Body of pancreas (tissue), 4 donors: ENCODE measurements at regions not wholly inside any gene's neighbourhood (a gene's known extent, or its start where the extent isn't known, plus 50 kb on each side); places are given as distances from the start of the nearest gene placed in this dataset.
"Not testable (repeated sequence)": the region's sequence is repeated elsewhere in the genome, so short reads cannot be mapped to it uniquely, and the experiment has no call there.

ENCODE experiments used
- CTCF ChIP-seq, 7 experiments: fragments of 450-650 bp in 4 of 7; fragments of 200-600 bp in 3 of 7; sonication (generic) in 3 of 7; IDR thresholded peaks; one replicate each; pipeline ENCODE4 v1.5.1; 2016 to 2019; ENCODE audit warnings: antibody characterized with exemption in 7 of 7
- POLR2A ChIP-seq, 3 donors: fragments of 450-650 bp; IDR thresholded peaks; one replicate each; pipeline ENCODE4 v1.6.1; 2016; ENCODE audit warnings: antibody characterized with exemption in 3 of 3, mild to moderate bottlenecking in 2 of 3

- not testable (repeated sequence) for TF ChIP-seq CTCF, POLR2A (IDR thresholded peaks at IDR 0.05)
Measured at GRCh38 chr3:194888062-194888461, 202.4 kb downstream of the FAM43A start.
